ENCODE measurements at regions not wholly inside any gene's neighbourhood (a gene's known extent, or its start where the extent isn't known, plus 50 kb on each side); places are given as distances from the start of the nearest gene placed in this dataset.

- H3K4me3 ChIP-seq (ENCODE audit: low read depth, low read length): no peak overlapping the region
- TF ChIP-seq CTCF (IDR thresholded peaks at IDR 0.05; ENCODE audit: insufficient read depth, low read length): peak; percentile 37
- DNase-seq (ENCODE audit: low read depth): no peak
These were observed 87.5 kb upstream of the WDR26 start for GRCh38 chr1:224521904-224522734.

GRCh38 chr1:224523676-224524075, 89.1 kb upstream of the WDR26 start:
- no peak for DNase-seq (ENCODE audit: low read depth)
- TF ChIP-seq CTCF (IDR thresholded peaks at IDR 0.05; ENCODE audit: insufficient read depth, low read length): no peak
- H3K4me3 ChIP-seq (ENCODE audit: low read depth, low read length): no peak overlapping the region

GRCh38 chr1:224524679-224525078, 90.1 kb upstream of the WDR26 start:
- peak; percentile 58 for DNase-seq (ENCODE audit: low read depth)
- TF ChIP-seq CTCF (IDR thresholded peaks at IDR 0.05; ENCODE audit: insufficient read depth, low read length): no peak
- H3K4me3 ChIP-seq (ENCODE audit: low read depth, low read length): no peak overlapping the region

GRCh38 chr1:224525411-224526040, 90.6 kb upstream of the CNIH3 start:
- no peak overlapping the region for H3K4me3 ChIP-seq (ENCODE audit: low read depth, low read length)
- DNase-seq (ENCODE audit: low read depth): peak; percentile 83

GRCh38 chr1:224526771-224527170, 89.3 kb upstream of the CNIH3 start:
- TF ChIP-seq CTCF (IDR thresholded peaks at IDR 0.05; ENCODE audit: insufficient read depth, low read length): no peak
- no peak for DNase-seq (ENCODE audit: low read depth)
- no peak overlapping the region for H3K4me3 ChIP-seq (ENCODE audit: low read depth, low read length)

More at GRCh38 chr1:224525411-224526040, 90.6 kb upstream of the CNIH3 start:
- no peak for TF ChIP-seq CTCF (IDR thresholded peaks at IDR 0.05; ENCODE audit: insufficient read depth, low read length)

GRCh38 chr1:224528900-224529299, 87.2 kb upstream of the CNIH3 start:
- no peak overlapping the region for H3K4me3 ChIP-seq (ENCODE audit: low read depth, low read length)
- peak; percentile 86 for DNase-seq (ENCODE audit: low read depth)
- no peak for TF ChIP-seq CTCF (IDR thresholded peaks at IDR 0.05; ENCODE audit: insufficient read depth, low read length)

All from fibroblast of the aortic adventitia (primary cell).